ENCODE measurements at regions not wholly inside any gene's neighbourhood (a gene's known extent, or its start where the extent isn't known, plus 50 kb on each side); places are given as distances from the start of the nearest gene placed in this dataset.
"Not testable (repeated sequence)": the region's sequence is repeated elsewhere in the genome, so short reads cannot be mapped to it uniquely, and the experiment has no call there.

GRCh38 chr10:114708084-114708483 lies 50.0 kb upstream of the ABLIM1 start:
- DNase-seq (ENCODE audit: low read depth): no peak

GRCh38 chr10:114708717-114709335 lies 50.8 kb upstream of the ABLIM1 start:
- no peak for DNase-seq (ENCODE audit: low read depth)

GRCh38 chr10:114709984-114710383 lies 51.9 kb upstream of the ABLIM1 start:
- no peak for DNase-seq (ENCODE audit: low read depth)

GRCh38 chr10:114711176-114711868 lies 53.2 kb upstream of the ABLIM1 start:
- no peak for DNase-seq (ENCODE audit: low read depth)

- DNase-seq (ENCODE audit: low read depth): no peak
These were observed 53.8 kb upstream of the ABLIM1 start for GRCh38 chr10:114711869-114712250.

- no peak for DNase-seq (ENCODE audit: low read depth)
These were observed 55.5 kb upstream of the ABLIM1 start for GRCh38 chr10:114713525-114714090.

GRCh38 chr10:114714281-114714741 lies 56.2 kb upstream of the ABLIM1 start:
- peak; percentile 77 for DNase-seq (ENCODE audit: low read depth)

GRCh38 chr10:114715171-114715670 lies 57.1 kb upstream of the ABLIM1 start:
- DNase-seq (ENCODE audit: low read depth): no peak

GRCh38 chr10:114716811-114717404 lies 58.8 kb upstream of the ABLIM1 start:
- no peak for DNase-seq (ENCODE audit: low read depth)

- DNase-seq (ENCODE audit: low read depth): not testable (repeated sequence)
These were observed 59.8 kb upstream of the ABLIM1 start for GRCh38 chr10:114717881-114718280.

GRCh38 chr10:114718374-114718773 lies 60.3 kb upstream of the ABLIM1 start:
- DNase-seq (ENCODE audit: low read depth): no peak

DNA sequence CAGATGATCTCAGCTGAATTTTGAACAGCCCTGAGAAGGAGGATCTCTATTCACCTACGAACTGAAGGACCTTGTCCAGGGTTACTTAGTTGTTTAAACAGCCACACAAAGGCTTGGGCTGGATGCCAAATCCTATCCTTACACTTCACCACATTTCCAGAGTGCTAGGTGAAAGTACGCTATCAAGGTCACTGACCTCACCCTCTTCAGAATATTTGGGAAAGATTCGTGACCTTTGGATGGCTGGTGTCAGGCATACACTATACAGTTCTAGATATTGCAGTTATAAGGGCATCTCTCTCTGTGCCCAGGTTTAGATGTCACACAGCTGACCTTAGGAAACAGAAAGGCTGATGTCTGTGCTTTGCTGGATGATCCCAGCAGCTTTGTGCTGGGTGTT lies 61.2 kb upstream of the ABLIM1 start:
- DNase-seq (ENCODE audit: low read depth): no peak

DNA sequence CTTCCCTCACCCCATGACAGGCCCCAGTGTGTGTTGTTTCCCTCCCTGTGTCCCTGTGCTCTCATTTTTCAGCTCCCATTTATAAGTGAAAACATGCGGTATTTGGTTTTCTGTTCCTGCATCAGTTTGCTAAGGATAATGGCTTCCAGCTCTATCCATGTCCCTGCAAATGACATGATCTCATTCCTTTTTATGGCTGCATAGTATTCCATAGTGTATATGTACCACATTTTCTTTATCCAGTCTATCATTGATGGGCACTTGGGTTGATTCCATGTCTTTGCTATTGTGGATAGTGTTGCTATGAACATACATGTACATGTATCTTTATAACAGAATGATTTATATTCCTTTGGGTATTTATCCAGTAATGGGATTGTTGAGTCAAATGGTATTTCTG lies 61.9 kb upstream of the ABLIM1 start:
- not testable (repeated sequence) for DNase-seq (ENCODE audit: low read depth)

GRCh38 chr10:114720685-114721278 lies 62.7 kb upstream of the ABLIM1 start:
- no peak for DNase-seq (ENCODE audit: low read depth)

DNA sequence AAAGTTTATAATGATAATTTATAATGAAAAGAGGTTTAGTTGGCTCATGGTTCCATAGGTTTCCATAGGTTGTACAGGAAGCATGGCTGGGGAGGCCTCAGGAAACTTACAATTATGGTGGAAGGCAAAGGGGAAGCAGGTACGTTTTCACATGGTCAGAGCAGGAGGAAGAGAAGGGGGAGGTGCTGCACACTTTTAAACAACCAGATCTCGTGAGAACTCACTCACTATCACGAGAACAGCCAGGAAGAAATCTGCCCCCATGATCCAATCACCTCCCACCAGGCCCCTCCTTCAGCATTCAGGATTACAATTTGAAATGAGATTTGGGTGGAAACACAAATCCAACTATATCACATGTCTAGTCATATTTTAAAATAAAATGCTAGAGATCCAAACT lies 64.1 kb upstream of the ABLIM1 start:
- DNase-seq (ENCODE audit: low read depth): not testable (repeated sequence)

- no peak for DNase-seq (ENCODE audit: low read depth)
These were observed 65.3 kb upstream of the ABLIM1 start for GRCh38 chr10:114723361-114723760.

GRCh38 chr10:114723991-114724715 lies 66.1 kb upstream of the ABLIM1 start:
- DNase-seq (ENCODE audit: low read depth): no peak

GRCh38 chr10:114724716-114725106 lies 66.6 kb upstream of the ABLIM1 start:
- DNase-seq (ENCODE audit: low read depth): no peak

- no peak for DNase-seq (ENCODE audit: low read depth)
These were observed 68.8 kb upstream of the ABLIM1 start for GRCh38 chr10:114726820-114727271.

GRCh38 chr10:114728325-114728724 lies 70.2 kb upstream of the ABLIM1 start:
- no peak for DNase-seq (ENCODE audit: low read depth)

DNA sequence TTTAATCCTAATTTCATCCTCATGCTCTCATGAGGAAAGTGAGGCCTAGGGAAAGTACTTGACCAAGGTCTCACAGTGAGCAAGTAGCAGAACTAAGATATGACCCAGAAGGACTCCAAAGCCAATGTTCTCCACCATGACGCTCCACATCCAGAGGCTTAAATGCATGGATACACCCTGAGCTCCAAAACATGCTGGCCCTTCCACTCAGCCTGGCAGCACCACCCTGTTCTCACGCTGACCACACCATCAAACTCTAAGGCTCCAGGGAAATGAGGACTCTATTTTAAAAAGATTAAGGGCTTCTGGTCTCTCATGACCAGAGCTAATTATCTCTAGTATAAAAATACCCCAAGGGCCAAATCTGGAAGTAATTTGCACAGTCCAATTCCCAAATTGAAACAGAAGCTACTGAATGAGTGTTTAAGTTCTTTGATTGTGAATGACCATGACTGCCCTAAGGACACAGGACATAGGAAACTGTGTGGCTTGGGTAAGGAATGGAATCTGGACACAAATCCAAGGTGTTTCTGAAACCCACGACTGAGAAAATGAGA lies 71.1 kb upstream of the ABLIM1 start:
- DNase-seq (ENCODE audit: low read depth): no peak

All from HS-27A (cell line).